LNCaP clone FGC (cell line): ENCODE measurements at regions not wholly inside any gene's neighbourhood (a gene's known extent, or its start where the extent isn't known, plus 50 kb on each side); places are given as distances from the start of the nearest gene placed in this dataset.

Experiments used
- DNase-seq: peaks from one replicate; pipeline ENCODE4 v3.0.0-alpha.2; 2011; ENCODE audit warnings: low read depth
- H3K4me3 ChIP-seq: 2 replicates; pipeline ENCODE4 v1.5.1; 2011; ENCODE audit warnings: mild to moderate bottlenecking, low read depth, low read length, control low read depth
- CTCF ChIP-seq: IDR thresholded peaks from 2 replicates; pipeline ENCODE4 v1.5.1; 2012; ENCODE audit warnings: mild to moderate bottlenecking; ENCODE audit not compliant: control insufficient read depth, insufficient read depth; ENCODE audit errors: extremely low read depth

GRCh38 chr6:117149324-117149723 lies 116.0 kb upstream of the VGLL2 start:
- no peak for DNase-seq
- no peak overlapping the region for H3K4me3 ChIP-seq

DNA sequence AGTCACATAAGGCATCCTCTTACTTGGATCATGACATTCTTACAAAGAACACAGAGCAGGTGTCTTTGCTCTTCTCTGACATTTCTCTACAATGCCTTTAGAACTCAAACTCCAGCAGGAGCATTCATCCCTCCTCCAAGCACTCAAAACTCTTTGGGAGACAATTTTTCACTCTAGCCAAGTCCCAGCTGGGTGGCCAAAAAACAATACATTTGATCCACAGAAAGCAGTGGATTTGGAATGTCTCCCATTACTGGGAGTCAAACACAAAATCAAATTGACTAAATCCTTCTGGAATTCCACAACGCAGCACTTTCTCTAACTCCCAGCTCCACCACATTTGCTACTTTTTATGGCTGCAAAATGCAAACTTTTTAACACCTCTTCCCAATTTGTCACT lies 108.6 kb upstream of the VGLL2 start:
- no peak for DNase-seq
- no peak for TF ChIP-seq CTCF
- H3K4me3 ChIP-seq = no peak overlapping the region

More at GRCh38 chr6:117149324-117149723, 116.0 kb upstream of the VGLL2 start:
- TF ChIP-seq CTCF = no peak

- TF ChIP-seq CTCF = no peak
- DNase-seq = no peak
- H3K4me3 ChIP-seq = no peak overlapping the region
Measured at GRCh38 chr6:117157448-117157847, 107.9 kb upstream of the VGLL2 start.

- no peak for DNase-seq
- H3K4me3 ChIP-seq = no peak overlapping the region
- TF ChIP-seq CTCF = no peak
Measured at GRCh38 chr6:117165911-117166499, 99.4 kb upstream of the VGLL2 start.

DNA sequence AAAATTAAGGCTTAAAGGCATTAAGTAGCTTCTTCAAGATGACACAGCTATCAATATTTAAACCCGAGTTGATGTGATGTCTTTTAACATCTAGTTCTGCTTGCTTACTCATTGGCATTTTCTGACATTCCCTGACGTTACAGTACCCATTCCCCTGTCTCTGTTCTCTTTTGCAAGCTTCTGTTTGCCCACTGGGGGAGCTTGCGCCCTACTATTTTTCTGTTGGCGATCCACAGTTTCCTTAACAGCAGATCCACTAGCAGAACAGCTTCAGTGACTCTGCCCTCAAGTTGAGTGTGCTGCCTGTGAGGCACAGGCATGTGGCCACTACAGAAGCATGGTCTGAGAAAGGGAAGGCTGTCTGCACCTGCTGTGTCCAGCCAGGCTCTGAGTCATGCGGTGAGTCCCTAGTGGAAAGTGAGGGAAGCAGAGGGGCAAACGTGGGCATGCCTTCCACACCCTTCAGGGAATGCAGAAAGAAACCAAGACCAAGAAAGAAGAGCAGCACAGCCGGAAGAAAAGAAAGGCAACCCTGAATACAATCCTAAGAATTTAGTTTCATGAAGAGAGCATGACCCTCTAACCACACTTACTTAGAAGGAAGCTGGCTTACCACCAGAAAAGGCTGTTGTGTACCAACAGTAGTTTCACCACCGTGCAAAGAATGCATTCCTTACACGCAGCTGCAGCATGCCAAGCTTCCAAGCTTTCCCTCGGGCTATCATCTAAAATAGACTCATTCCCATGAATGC lies 97.7 kb upstream of the VGLL2 start:
- no peak for DNase-seq
- TF ChIP-seq CTCF = no peak
- H3K4me3 ChIP-seq = no peak overlapping the region

DNA sequence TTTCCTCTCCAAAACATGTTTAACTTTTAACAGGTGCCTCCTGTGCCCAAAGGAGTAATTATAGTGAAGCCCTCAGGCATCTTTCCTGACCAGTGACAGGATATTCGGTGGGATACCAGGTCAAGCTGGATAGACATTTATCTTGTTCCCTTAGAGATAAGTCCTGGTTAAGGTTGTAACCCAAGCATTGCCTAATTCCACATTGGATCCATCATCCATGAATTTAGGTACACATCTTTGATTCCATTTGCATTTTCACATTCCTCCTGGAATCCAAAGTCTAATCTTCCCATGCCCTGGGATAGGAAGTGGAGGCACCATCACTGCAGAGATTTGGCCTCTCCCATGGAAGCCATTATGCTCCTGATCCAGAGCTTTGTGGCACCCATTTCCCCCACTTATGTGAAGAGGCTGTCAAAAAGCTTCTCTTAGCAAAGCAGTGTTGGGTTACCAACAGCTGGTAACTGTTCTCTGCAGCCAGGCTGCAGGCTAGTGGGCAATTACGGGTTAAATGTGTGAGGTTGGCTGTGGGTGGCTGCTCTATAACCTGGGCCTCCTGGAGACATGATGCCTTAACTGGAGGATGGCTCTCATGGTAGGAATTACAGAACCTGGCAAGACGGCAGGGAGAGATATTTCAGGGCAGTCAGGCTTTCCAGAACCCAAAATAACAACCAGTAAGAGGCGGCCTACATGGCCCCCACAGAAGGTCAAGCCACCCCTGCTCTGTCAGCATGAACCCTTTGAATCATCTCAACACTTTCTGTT lies 96.9 kb upstream of the VGLL2 start:
- no peak for DNase-seq

More for the DNA sequence above, 96.9 kb upstream of the VGLL2 start:
- no peak overlapping the region for H3K4me3 ChIP-seq
- no peak for TF ChIP-seq CTCF
